NCI-H460 (cell line): ENCODE measurements at regions not wholly inside any gene's neighbourhood (a gene's known extent, or its start where the extent isn't known, plus 50 kb on each side); places are given as distances from the start of the nearest gene placed in this dataset.

Experiments used
- DNase-seq: peaks from one replicate; pipeline ENCODE4 v3.0.0-alpha.2; 2016; ENCODE audit warnings: low read depth; ENCODE audit errors: extremely low read depth

GRCh38 chr7:18081617-18082016 lies 54.0 kb upstream of the PRPS1L1 start:
- DNase-seq: no peak

- no peak for DNase-seq
Observed at GRCh38 chr7:18082169-18082568, 54.5 kb upstream of the PRPS1L1 start.

- no peak for DNase-seq
Observed at GRCh38 chr7:18086165-18087025, 58.7 kb upstream of the PRPS1L1 start.

GRCh38 chr7:18087026-18087686 lies 59.5 kb upstream of the PRPS1L1 start:
- no peak for DNase-seq

- no peak for DNase-seq
Observed at GRCh38 chr7:18087687-18088078, 60.0 kb upstream of the PRPS1L1 start.

GRCh38 chr7:18096087-18096486 lies 68.4 kb upstream of the PRPS1L1 start:
- DNase-seq: no peak

- DNase-seq: no peak
Observed at GRCh38 chr7:18102576-18102975, 74.9 kb upstream of the PRPS1L1 start.

GRCh38 chr7:18103436-18104218 lies 76.0 kb upstream of the PRPS1L1 start:
- no peak for DNase-seq

GRCh38 chr7:18109762-18110161 lies 82.1 kb upstream of the PRPS1L1 start:
- DNase-seq: no peak

- no peak for DNase-seq
Observed at GRCh38 chr7:18116661-18117060, 89.0 kb upstream of the PRPS1L1 start.

GRCh38 chr7:18117482-18117881 lies 89.8 kb upstream of the PRPS1L1 start:
- no peak for DNase-seq

- DNase-seq: peak; percentile 18
Observed at GRCh38 chr7:18119985-18120384, 92.3 kb upstream of the PRPS1L1 start.

GRCh38 chr7:18123508-18124239 lies 96.0 kb upstream of the PRPS1L1 start:
- no peak for DNase-seq

- no peak for DNase-seq
Observed at GRCh38 chr7:18125476-18125875, 97.8 kb upstream of the PRPS1L1 start.

- DNase-seq: no peak
Observed at GRCh38 chr7:18126281-18126680, 98.6 kb upstream of the PRPS1L1 start.

GRCh38 chr7:18128846-18129245 lies 101.2 kb upstream of the PRPS1L1 start:
- no peak for DNase-seq

GRCh38 chr7:18132811-18133210 lies 105.2 kb upstream of the PRPS1L1 start:
- no peak for DNase-seq

GRCh38 chr7:18133921-18134320 lies 106.3 kb upstream of the PRPS1L1 start:
- DNase-seq: no peak

- DNase-seq: no peak
Observed at GRCh38 chr7:18140943-18141342, 113.3 kb upstream of the PRPS1L1 start.

GRCh38 chr7:18144166-18144565 lies 116.5 kb upstream of the PRPS1L1 start:
- DNase-seq: no peak

GRCh38 chr7:18145160-18145559 lies 117.5 kb upstream of the PRPS1L1 start:
- no peak for DNase-seq
